ENCODE measurements at regions not wholly inside any gene's neighbourhood (a gene's known extent, or its start where the extent isn't known, plus 50 kb on each side); places are given as distances from the start of the nearest gene placed in this dataset.

- H3K4me3 ChIP-seq (ENCODE audit: low read depth in 2 of 2, low read length in 2 of 2), result no peak overlapping the region
- no peak overlapping the region for H3K27ac ChIP-seq (ENCODE audit: low read length)
- ChIA-PET POLR2A (no interaction called here), CTCF (no interaction called here)
- H3K27me3 ChIP-seq (ENCODE audit: control insufficient read depth, insufficient read depth, low read length), result no peaks in the 10 kb centered on the region
- in situ Hi-C loops (cut with HindIII; ENCODE audit: low pct_unique_long_range_greater_than_20kb, low sequenced_read_pairs) (no loop called here), intact Hi-C loops (cut with micrococcal nuclease; ENCODE audit: unreplicated experiment) (no loop called here)
- H3K36me3 ChIP-seq (ENCODE audit: control insufficient read depth, insufficient read depth, low read length), result no peaks in the 10 kb centered on the region
- no peak for ATAC-seq
- H3K4me1 ChIP-seq (ENCODE audit: control insufficient read depth, insufficient read depth, low read length), result no peaks in the 10 kb centered on the region
- no peak for TF ChIP-seq SIN3A (IDR thresholded peaks at IDR 0.05; ENCODE audit: borderline replicate concordance, insufficient read depth, low read depth, low read length)
- TF ChIP-seq REST (IDR thresholded peaks at IDR 0.05; ENCODE audit: insufficient read depth in 1 of 2, low read depth in 2 of 2, low read length in 1 of 2), result no peak
- TF ChIP-seq TCF7L2 (IDR thresholded peaks at IDR 0.05; ENCODE audit: low read depth, low read length), result no peak
- TF ChIP-seq POLR2AphosphoS5 (IDR thresholded peaks at IDR 0.05; ENCODE audit: low read depth, low read length), result no peak
- TF ChIP-seq CTCF (IDR thresholded peaks at IDR 0.05), result no peak
- BruUV-seq (replicated peaks), result no TSS peak
- no peak for DNase-seq (ENCODE audit: low read depth, low spot score)
- no peaks in the 10 kb centered on the region for H3K9me3 ChIP-seq (ENCODE audit: control insufficient read depth, insufficient read depth, low read depth, low read length)
Observed at GRCh38 chr11:42576318-42576717, 735.5 kb upstream of the API5 start.

- intact Hi-C loops (cut with micrococcal nuclease; ENCODE audit: unreplicated experiment), result no loop called here
- ATAC-seq (no peak), DNase-seq (ENCODE audit: low read depth, low spot score) (no peak)
- CTCF ChIA-PET, result no interaction called here
- BruUV-seq (replicated peaks), result no TSS peak
- no peak overlapping the region for H3K4me3 ChIP-seq (ENCODE audit: low read depth in 2 of 2, low read length in 2 of 2)
- no peaks in the 10 kb centered on the region for H3K36me3 ChIP-seq (ENCODE audit: control insufficient read depth, insufficient read depth, low read length)
- no peaks in the 10 kb centered on the region for H3K27me3 ChIP-seq (ENCODE audit: control insufficient read depth, insufficient read depth, low read length)
- H3K9me3 ChIP-seq (ENCODE audit: control insufficient read depth, insufficient read depth, low read depth, low read length), result no peaks in the 10 kb centered on the region
- in situ Hi-C loops (cut with HindIII; ENCODE audit: low pct_unique_long_range_greater_than_20kb, low sequenced_read_pairs), result no loop called here
- POLR2A ChIA-PET, result no interaction called here
- no peaks in the 10 kb centered on the region for H3K4me1 ChIP-seq (ENCODE audit: control insufficient read depth, insufficient read depth, low read length)
- no peak overlapping the region for H3K27ac ChIP-seq (ENCODE audit: low read length)
- no peak for TF ChIP-seq REST (IDR thresholded peaks at IDR 0.05; ENCODE audit: insufficient read depth in 1 of 2, low read depth in 2 of 2, low read length in 1 of 2)
- TF ChIP-seq CTCF (IDR thresholded peaks at IDR 0.05), result no peak
- TF ChIP-seq SIN3A (IDR thresholded peaks at IDR 0.05; ENCODE audit: borderline replicate concordance, insufficient read depth, low read depth, low read length), result no peak
- no peak for TF ChIP-seq POLR2AphosphoS5 (IDR thresholded peaks at IDR 0.05; ENCODE audit: low read depth, low read length)
- TF ChIP-seq TCF7L2 (IDR thresholded peaks at IDR 0.05; ENCODE audit: low read depth, low read length), result no peak
Observed at GRCh38 chr11:42589286-42589685, 722.5 kb upstream of the API5 start.

All from Panc1 (cell line).